Lower lobe of right lung (tissue), 2 donors: ENCODE measurements at regions not wholly inside any gene's neighbourhood (a gene's known extent, or its start where the extent isn't known, plus 50 kb on each side); places are given as distances from the start of the nearest gene placed in this dataset.

Experiments
- ATAC-seq, 2 donors: fragments of 200-7000 bp; cut with Tn5 transposase; one replicate each; pipeline ENCODE4 v1.9.1; 2020 to 2022; ENCODE audit warnings: mild to moderate bottlenecking in 2 of 2, moderate library complexity in 2 of 2
- DNase-seq: peaks from one replicate; pipeline ENCODE4 v3.0.0-alpha.2; 2020
- H3K27ac ChIP-seq: fragments of 200-600 bp; one replicate; pipeline ENCODE4 v1.8.0; 2022
- H3K27me3 ChIP-seq: fragments of 200-600 bp; one replicate; pipeline ENCODE4 v1.8.0; 2022; ENCODE audit warnings: low read depth
- H3K36me3 ChIP-seq: fragments of 200-600 bp; one replicate; pipeline ENCODE4 v1.8.0; 2022; ENCODE audit warnings: mild to moderate bottlenecking
- H3K4me1 ChIP-seq: fragments of 200-600 bp; one replicate; pipeline ENCODE4 v1.8.0; 2022
- H3K4me3 ChIP-seq: fragments of 200-600 bp; one replicate; pipeline ENCODE4 v1.8.0; 2022; ENCODE audit warnings: mild to moderate bottlenecking
- H3K9me3 ChIP-seq: fragments of 200-600 bp; one replicate; pipeline ENCODE4 v1.8.0; 2022
- intact Hi-C: fragments of 100-400 bp; cut with DNase I; formaldehyde crosslinking; loops from one replicate; pipeline ENCODE4 v1.11.0; 2022
- TF ChIP-seq, protein P1 (sequence below): fragments of 200-600 bp; IDR thresholded peaks from one replicate; pipeline ENCODE4 v1.8.0; 2022; ENCODE audit warnings: antibody characterized with exemption, mild to moderate bottlenecking
- donor health status: DM: no; HTN: yes; CAD: no; lungs with severe emphysema.

DNA sequence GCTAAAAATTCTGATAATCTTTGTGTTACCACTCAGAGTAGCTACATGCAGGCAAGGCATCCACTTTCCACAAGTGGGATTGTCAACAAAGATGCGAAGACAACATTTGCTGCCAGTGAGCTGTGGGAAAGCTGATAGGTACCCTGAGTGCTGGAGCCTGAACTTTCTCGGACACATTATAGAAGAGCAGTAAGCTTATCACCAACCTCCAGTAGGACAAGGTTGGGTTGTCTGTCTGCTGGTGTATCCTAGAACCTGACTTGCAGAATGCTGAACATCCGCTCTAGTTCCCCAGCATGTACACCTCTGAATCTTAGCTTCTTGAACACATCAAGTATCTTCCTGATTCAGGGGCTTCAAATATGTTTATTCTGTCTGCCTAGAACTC, 103.8 kb upstream of the PPM1H start:
- intact Hi-C loops = no loop called here
- DNase-seq = no peak
- TF ChIP-seq, protein P1, sequence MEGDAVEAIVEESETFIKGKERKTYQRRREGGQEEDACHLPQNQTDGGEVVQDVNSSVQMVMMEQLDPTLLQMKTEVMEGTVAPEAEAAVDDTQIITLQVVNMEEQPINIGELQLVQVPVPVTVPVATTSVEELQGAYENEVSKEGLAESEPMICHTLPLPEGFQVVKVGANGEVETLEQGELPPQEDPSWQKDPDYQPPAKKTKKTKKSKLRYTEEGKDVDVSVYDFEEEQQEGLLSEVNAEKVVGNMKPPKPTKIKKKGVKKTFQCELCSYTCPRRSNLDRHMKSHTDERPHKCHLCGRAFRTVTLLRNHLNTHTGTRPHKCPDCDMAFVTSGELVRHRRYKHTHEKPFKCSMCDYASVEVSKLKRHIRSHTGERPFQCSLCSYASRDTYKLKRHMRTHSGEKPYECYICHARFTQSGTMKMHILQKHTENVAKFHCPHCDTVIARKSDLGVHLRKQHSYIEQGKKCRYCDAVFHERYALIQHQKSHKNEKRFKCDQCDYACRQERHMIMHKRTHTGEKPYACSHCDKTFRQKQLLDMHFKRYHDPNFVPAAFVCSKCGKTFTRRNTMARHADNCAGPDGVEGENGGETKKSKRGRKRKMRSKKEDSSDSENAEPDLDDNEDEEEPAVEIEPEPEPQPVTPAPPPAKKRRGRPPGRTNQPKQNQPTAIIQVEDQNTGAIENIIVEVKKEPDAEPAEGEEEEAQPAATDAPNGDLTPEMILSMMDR = no peak
- no peak overlapping the region for H3K4me3 ChIP-seq
- H3K27me3 ChIP-seq = no peaks in the 10 kb centered on the region
- no peak for ATAC-seq
- H3K9me3 ChIP-seq = no peaks in the 10 kb centered on the region
- no peaks in the 10 kb centered on the region for H3K4me1 ChIP-seq
- H3K27ac ChIP-seq = no peak overlapping the region
- H3K36me3 ChIP-seq = no peaks in the 10 kb centered on the region

DNA sequence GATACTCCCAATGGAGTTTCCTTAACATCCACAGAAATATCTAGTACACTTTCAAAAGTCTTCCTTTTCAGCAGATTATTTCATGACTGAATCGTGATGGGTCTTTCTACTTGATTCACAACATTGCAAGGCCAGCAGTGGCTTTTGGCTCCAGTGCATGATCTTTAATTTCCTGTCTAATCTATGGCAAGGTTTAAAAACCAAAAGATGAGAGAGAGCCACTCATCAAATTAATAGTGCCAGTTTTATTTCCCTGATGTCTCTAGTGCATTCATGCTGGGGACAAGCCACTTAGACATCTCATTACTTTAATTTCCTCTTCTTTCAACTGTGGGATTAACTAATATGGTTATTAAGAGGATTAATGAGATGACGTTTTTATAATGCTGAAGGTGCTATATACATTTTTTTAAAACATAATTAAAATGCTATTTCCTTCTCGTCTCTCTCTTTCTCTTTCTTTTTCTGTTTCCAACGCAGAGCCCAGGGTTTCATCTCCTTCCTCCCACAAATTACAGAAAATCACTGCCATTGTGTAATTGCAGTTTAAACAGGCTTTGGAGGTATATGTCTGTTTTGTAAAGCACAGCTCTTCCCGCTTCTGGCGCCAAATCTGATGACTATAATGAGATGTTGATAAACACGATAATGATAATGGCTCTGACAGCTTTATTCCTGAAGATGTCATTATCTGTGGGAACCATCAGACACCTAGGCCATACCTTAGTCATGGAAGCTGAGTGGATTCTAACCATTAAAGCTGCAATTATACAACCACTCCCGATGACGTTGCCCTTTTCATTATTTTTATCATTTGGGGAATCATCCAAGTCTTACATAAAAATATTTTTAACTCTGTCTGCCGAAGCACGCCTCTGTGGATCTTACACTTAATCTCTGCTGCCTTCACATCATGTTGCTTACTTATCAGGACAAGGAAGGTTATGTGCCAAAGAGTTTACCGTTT, 103.1 kb upstream of the PPM1H start:
- Histone ChIP-seq H3K9me3 (no peaks in the 10 kb centered on the region), H3K4me1 (no peaks in the 10 kb centered on the region), H3K27ac (no peak overlapping the region), H3K27me3 (no peaks in the 10 kb centered on the region), H3K36me3 (no peaks in the 10 kb centered on the region), H3K4me3 (no peak overlapping the region)
- DNase-seq = no peak
- TF ChIP-seq, protein P1 = no peak
- ATAC-seq = no peak
- intact Hi-C loops = no loop called here

DNA sequence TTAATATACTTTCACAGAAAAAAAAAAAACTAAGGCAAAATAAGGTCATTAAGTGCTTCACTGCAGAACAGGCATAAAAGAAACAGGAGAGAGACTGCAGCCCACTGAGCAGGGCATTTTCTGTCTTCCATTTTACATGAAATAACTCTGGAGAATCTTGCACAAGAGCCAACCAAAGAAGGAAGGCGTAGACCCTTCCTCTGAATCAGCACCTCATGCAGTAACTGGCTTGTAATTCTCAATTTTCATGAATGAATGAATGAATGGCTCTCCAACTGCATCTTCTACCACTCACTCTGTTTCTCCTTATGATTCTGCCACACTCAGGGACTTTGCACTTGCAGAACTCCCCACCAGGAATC, 102.0 kb upstream of the PPM1H start:
- Histone ChIP-seq H3K9me3 (no peaks in the 10 kb centered on the region), H3K27me3 (no peaks in the 10 kb centered on the region), H3K36me3 (no peaks in the 10 kb centered on the region), H3K4me3 (no peak overlapping the region), H3K4me1 (no peaks in the 10 kb centered on the region), H3K27ac (no peak overlapping the region)
- TF ChIP-seq, protein P1 = no peak
- ATAC-seq (no peak), DNase-seq (no peak)
- intact Hi-C loops = no loop called here

DNA sequence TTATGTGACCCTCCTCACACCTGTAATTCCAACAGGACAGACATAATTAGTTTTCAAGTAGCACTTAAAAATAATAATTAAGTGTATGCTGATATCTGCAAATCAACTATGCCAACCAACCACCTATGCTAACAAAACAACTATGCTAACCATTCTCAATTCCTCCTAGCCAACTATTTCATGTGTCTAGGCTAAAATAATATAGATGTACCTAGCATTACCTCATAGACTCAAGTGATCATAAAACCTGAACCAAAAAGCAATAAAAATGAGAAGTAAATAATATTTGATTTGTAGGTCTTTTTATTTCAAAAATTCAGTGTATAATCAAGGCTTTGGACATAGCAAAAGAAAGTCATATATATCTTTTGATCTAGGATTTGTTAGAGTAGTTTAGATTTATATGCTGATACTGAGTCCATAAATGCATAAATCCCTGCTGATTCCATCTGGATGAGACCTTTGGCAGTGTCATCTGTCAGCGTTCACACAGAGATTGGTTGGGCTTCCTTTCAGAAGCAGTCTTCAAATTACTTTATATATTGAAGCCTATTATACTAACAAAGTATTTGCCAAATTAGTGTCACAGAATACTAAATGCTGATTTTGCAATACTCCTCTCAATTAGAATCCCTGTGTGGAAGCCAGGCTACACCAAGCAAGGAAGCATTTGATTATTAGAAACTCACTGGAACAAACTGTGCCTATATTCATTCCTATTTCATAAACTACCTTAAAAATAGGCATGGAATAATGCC, 101.4 kb upstream of the PPM1H start:
- Histone ChIP-seq H3K9me3 (no peaks in the 10 kb centered on the region), H3K27me3 (no peaks in the 10 kb centered on the region), H3K36me3 (no peaks in the 10 kb centered on the region), H3K4me1 (no peaks in the 10 kb centered on the region), H3K27ac (no peak overlapping the region), H3K4me3 (no peak overlapping the region)
- no peak for ATAC-seq
- intact Hi-C loops = no loop called here
- TF ChIP-seq, protein P1 = no peak
- no peak for DNase-seq

DNA sequence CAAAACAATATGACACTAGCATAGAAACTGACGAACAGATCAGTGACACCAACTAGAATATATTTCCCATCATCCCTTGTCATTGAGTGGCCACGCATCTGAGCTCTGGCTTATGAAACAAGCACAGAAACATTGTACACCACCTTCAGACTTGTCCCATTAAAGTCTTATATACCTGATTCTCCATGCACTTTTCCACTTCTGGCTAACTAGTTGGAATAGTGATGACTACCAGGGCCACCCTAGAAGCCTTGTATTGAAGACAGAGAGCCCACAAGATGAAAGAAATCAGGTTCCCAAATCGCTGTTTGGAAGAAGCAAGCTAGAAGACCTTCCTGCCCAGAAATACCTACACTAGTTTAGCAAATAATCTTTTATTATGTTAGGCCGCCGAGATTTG, 99.7 kb upstream of the PPM1H start:
- no peak overlapping the region for H3K27ac ChIP-seq
- no peak for DNase-seq
- no peak overlapping the region for H3K4me3 ChIP-seq
- intact Hi-C loops = no loop called here
- TF ChIP-seq, protein P1 = no peak
- no peaks in the 10 kb centered on the region for H3K36me3 ChIP-seq
- no peaks in the 10 kb centered on the region for H3K9me3 ChIP-seq
- H3K4me1 ChIP-seq = no peaks in the 10 kb centered on the region
- no peak for ATAC-seq
- H3K27me3 ChIP-seq = no peaks in the 10 kb centered on the region
